Effector memory CD8-positive, alpha-beta T cell (primary cell): ENCODE measurements at regions not wholly inside any gene's neighbourhood (a gene's known extent, or its start where the extent isn't known, plus 50 kb on each side); places are given as distances from the start of the nearest gene placed in this dataset.
"Not testable (repeated sequence)": the region's sequence is repeated elsewhere in the genome, so short reads cannot be mapped to it uniquely, and the experiment has no call there.

Source experiments
- ATAC-seq: fragments of 150-1000 bp; cut with Tn5 transposase; replicated peaks from 2 replicates; pipeline ENCODE4 v1.10.0; 2021; ENCODE audit warnings: mild to moderate bottlenecking, moderate library complexity
- DNase-seq, 3 experiments: peaks; one replicate each; pipeline ENCODE4 v3.0.0; 2021
- H3K27ac Mint-ChIP-seq, 2 donors: one replicate each; pipeline ENCODE4 v1.8.0; 2022; ENCODE audit warnings: mild to moderate bottlenecking in 2 of 2, mixed read lengths in 2 of 2, moderate library complexity in 2 of 2
- H3K27me3 Mint-ChIP-seq, 2 donors: one replicate each; pipeline ENCODE4 v1.8.0; 2022; ENCODE audit warnings: mixed read lengths in 2 of 2
- H3K36me3 Mint-ChIP-seq: one replicate; pipeline ENCODE4 v1.8.0; 2022; ENCODE audit warnings: mild to moderate bottlenecking, moderate library complexity, mixed read lengths; ENCODE audit not compliant: insufficient read depth
- H3K4me1 Mint-ChIP-seq, 2 donors: one replicate each; pipeline ENCODE4 v1.8.0; 2022; ENCODE audit warnings: low read depth in 2 of 2, mixed read lengths in 2 of 2
- H3K4me3 Mint-ChIP-seq, 2 donors: one replicate each; pipeline ENCODE4 v1.8.0; 2022; ENCODE audit warnings: mild to moderate bottlenecking in 2 of 2, mixed read lengths in 2 of 2, moderate library complexity in 2 of 2
- H3K9me3 Mint-ChIP-seq, 2 donors: one replicate each; pipeline ENCODE4 v1.8.0; 2022; ENCODE audit warnings: mixed read lengths in 2 of 2

GRCh38 chr10:84695902-84696301 is 367.5 kb downstream of the CCSER2 start:
- ATAC-seq (no peak), DNase-seq (no peak)
- Mint-ChIP-seq H3K36me3 (no peaks in the 10 kb centered on the region), H3K27me3 (peaks cover 11 to 30% of the 10 kb centered on the region in 2 donors), H3K9me3 (no peaks in the 10 kb centered on the region), H3K4me1 (no peaks in the 10 kb centered on the region), H3K27ac (no peak overlapping the region), H3K4me3 (no peak overlapping the region)

GRCh38 chr10:84696610-84697009 is 368.2 kb downstream of the CCSER2 start:
- Mint-ChIP-seq H3K4me3 (no peak overlapping the region), H3K27me3 (peaks cover 11 to 37% of the 10 kb centered on the region in 2 donors), H3K27ac (no peak overlapping the region), H3K4me1 (no peaks in the 10 kb centered on the region), H3K36me3 (no peaks in the 10 kb centered on the region), H3K9me3 (no peaks in the 10 kb centered on the region)
- DNase-seq, result no peak
- ATAC-seq, result no peak

GRCh38 chr10:84698989-84699388 is 370.6 kb downstream of the CCSER2 start:
- H3K4me3 Mint-ChIP-seq, result no peak overlapping the region

GRCh38 chr10:84700668-84701369 is 372.4 kb downstream of the CCSER2 start:
- Mint-ChIP-seq H3K27ac (no peak overlapping the region), H3K4me3 (no peak overlapping the region), H3K27me3 (peaks cover 11 to 38% of the 10 kb centered on the region in 2 donors), H3K36me3 (no peaks in the 10 kb centered on the region), H3K9me3 (no peaks in the 10 kb centered on the region), H3K4me1 (no peaks in the 10 kb centered on the region)
- ATAC-seq (no peak), DNase-seq (no peak)

More at GRCh38 chr10:84698989-84699388, 370.6 kb downstream of the CCSER2 start:
- ATAC-seq (no peak), DNase-seq (no peak)
- Mint-ChIP-seq H3K27ac (no peak overlapping the region), H3K27me3 (peaks cover 11 to 38% of the 10 kb centered on the region in 2 donors), H3K36me3 (no peaks in the 10 kb centered on the region), H3K9me3 (no peaks in the 10 kb centered on the region), H3K4me1 (no peaks in the 10 kb centered on the region)

- Mint-ChIP-seq H3K27ac (no peak overlapping the region), H3K36me3 (no peaks in the 10 kb centered on the region), H3K9me3 (no peaks in the 10 kb centered on the region), H3K27me3 (peaks cover 8 to 38% of the 10 kb centered on the region in 2 donors), H3K4me3 (no peak overlapping the region), H3K4me1 (no peaks in the 10 kb centered on the region)
- DNase-seq (no peak), ATAC-seq (no peak)
These were observed 373.0 kb downstream of the CCSER2 start for GRCh38 chr10:84701370-84701720.

GRCh38 chr10:84704101-84704500 is 375.7 kb downstream of the CCSER2 start:
- H3K27ac Mint-ChIP-seq, result no peak overlapping the region
- no peak overlapping the region for H3K4me3 Mint-ChIP-seq
- no peaks in the 10 kb centered on the region for H3K9me3 Mint-ChIP-seq
- no peak for ATAC-seq
- H3K4me1 Mint-ChIP-seq, result no peaks in the 10 kb centered on the region
- peaks cover 6 to 19% of the 10 kb centered on the region in 2 donors for H3K27me3 Mint-ChIP-seq
- no peak for DNase-seq
- no peaks in the 10 kb centered on the region for H3K36me3 Mint-ChIP-seq

GRCh38 chr10:84706431-84706830 is 378.0 kb downstream of the CCSER2 start:
- H3K36me3 Mint-ChIP-seq, result no peaks in the 10 kb centered on the region

GRCh38 chr10:84706875-84707274 is 378.5 kb downstream of the CCSER2 start:
- Mint-ChIP-seq H3K36me3 (no peaks in the 10 kb centered on the region), H3K4me3 (no peak overlapping the region), H3K27ac (no peak overlapping the region), H3K9me3 (peaks cover 0 to 1% of the 10 kb centered on the region in 2 donors), H3K27me3 (no peaks in the 10 kb centered on the region), H3K4me1 (no peaks in the 10 kb centered on the region)
- DNase-seq (no peak), ATAC-seq (no peak)

More at GRCh38 chr10:84706431-84706830, 378.0 kb downstream of the CCSER2 start:
- H3K27ac Mint-ChIP-seq, result no peak overlapping the region
- H3K4me3 Mint-ChIP-seq, result no peak overlapping the region
- ATAC-seq (no peak), DNase-seq (no peak)
- H3K9me3 Mint-ChIP-seq, result peaks cover 0 to 1% of the 10 kb centered on the region in 2 donors
- H3K27me3 Mint-ChIP-seq, result peaks cover 0 to 4% of the 10 kb centered on the region in 2 donors
- H3K4me1 Mint-ChIP-seq, result no peaks in the 10 kb centered on the region

GRCh38 chr10:84715911-84716310 is 387.5 kb downstream of the CCSER2 start:
- ATAC-seq (no peak), DNase-seq (no peak)
- H3K27ac Mint-ChIP-seq, result no peak overlapping the region
- peaks cover 8 to 10% of the 10 kb centered on the region in 2 donors for H3K27me3 Mint-ChIP-seq
- no peak overlapping the region for H3K4me3 Mint-ChIP-seq
- no peaks in the 10 kb centered on the region for H3K36me3 Mint-ChIP-seq
- peaks cover 0 to 4% of the 10 kb centered on the region in 2 donors for H3K9me3 Mint-ChIP-seq
- H3K4me1 Mint-ChIP-seq, result no peaks in the 10 kb centered on the region

GRCh38 chr10:84718877-84719616 is 390.7 kb downstream of the CCSER2 start:
- Mint-ChIP-seq H3K27me3 (peaks cover 8 to 15% of the 10 kb centered on the region in 2 donors), H3K4me3 (no peak overlapping the region), H3K9me3 (peaks cover 0 to 4% of the 10 kb centered on the region in 2 donors), H3K27ac (no peak overlapping the region), H3K36me3 (no peaks in the 10 kb centered on the region), H3K4me1 (no peaks in the 10 kb centered on the region)
- DNase-seq, result no peak
- ATAC-seq, result no peak

- no peak overlapping the region for H3K27ac Mint-ChIP-seq
These were observed 391.3 kb downstream of the CCSER2 start for GRCh38 chr10:84719687-84720086.

GRCh38 chr10:84727398-84727797 is 399.0 kb downstream of the CCSER2 start:
- Mint-ChIP-seq H3K27me3 (no peaks in the 10 kb centered on the region), H3K27ac (no peak overlapping the region), H3K36me3 (no peaks in the 10 kb centered on the region), H3K4me3 (no peak overlapping the region), H3K9me3 (peaks cover 11 to 15% of the 10 kb centered on the region in 2 donors), H3K4me1 (no peaks in the 10 kb centered on the region)
- DNase-seq (no peak), ATAC-seq (no peak)

More at GRCh38 chr10:84719687-84720086, 391.3 kb downstream of the CCSER2 start:
- DNase-seq, result no peak
- no peak overlapping the region for H3K4me3 Mint-ChIP-seq
- no peak for ATAC-seq
- no peaks in the 10 kb centered on the region for H3K36me3 Mint-ChIP-seq
- H3K9me3 Mint-ChIP-seq, result peaks cover 0 to 4% of the 10 kb centered on the region in 2 donors
- H3K4me1 Mint-ChIP-seq, result no peaks in the 10 kb centered on the region
- H3K27me3 Mint-ChIP-seq, result peaks cover 8 to 15% of the 10 kb centered on the region in 2 donors

GRCh38 chr10:84739126-84739525 is 410.7 kb downstream of the CCSER2 start:
- H3K4me3 Mint-ChIP-seq, H3K27me3 Mint-ChIP-seq, H3K4me1 Mint-ChIP-seq, H3K27ac Mint-ChIP-seq, ATAC-seq, DNase-seq, H3K36me3 Mint-ChIP-seq, H3K9me3 Mint-ChIP-seq: not testable (repeated sequence)

- Mint-ChIP-seq H3K27ac (no peak overlapping the region), H3K4me3 (no peak overlapping the region), H3K36me3 (no peaks in the 10 kb centered on the region), H3K9me3 (peaks cover 1 to 7% of the 10 kb centered on the region in 2 donors), H3K4me1 (no peaks in the 10 kb centered on the region), H3K27me3 (no peaks in the 10 kb centered on the region)
- ATAC-seq (no peak), DNase-seq (no peak)
These were observed 411.3 kb downstream of the CCSER2 start for GRCh38 chr10:84739641-84740040.
